ENCODE measurements at regions not wholly inside any gene's neighbourhood (a gene's known extent, or its start where the extent isn't known, plus 50 kb on each side); places are given as distances from the start of the nearest gene placed in this dataset.
"Not testable (repeated sequence)": the region's sequence is repeated elsewhere in the genome, so short reads cannot be mapped to it uniquely, and the experiment has no call there.

GRCh38 chr21:35571910-35572309 lies 488.4 kb downstream of the SETD4 start:
- no peak for DNase-seq (ENCODE audit: low spot score)

GRCh38 chr21:35568643-35569042 lies 491.7 kb downstream of the SETD4 start:
- no peak for DNase-seq (ENCODE audit: low spot score)

GRCh38 chr21:35566874-35567273 lies 493.5 kb downstream of the SETD4 start:
- no peak for DNase-seq (ENCODE audit: low spot score)

GRCh38 chr21:35565204-35565611 lies 495.1 kb downstream of the SETD4 start:
- no peak for DNase-seq (ENCODE audit: low spot score)

- no peak for DNase-seq (ENCODE audit: low spot score)
Measured at GRCh38 chr21:35563885-35564451, 496.4 kb downstream of the SETD4 start.

- DNase-seq (ENCODE audit: low spot score): no peak
Measured at GRCh38 chr21:35562876-35563275, 497.4 kb downstream of the SETD4 start.

- no peak for DNase-seq (ENCODE audit: low spot score)
Measured at GRCh38 chr21:35561116-35561515, 499.2 kb downstream of the SETD4 start.

GRCh38 chr21:35559829-35560225 lies 500.5 kb downstream of the SETD4 start:
- no peak for DNase-seq (ENCODE audit: low spot score)

GRCh38 chr21:35559128-35559828 lies 501.0 kb downstream of the SETD4 start:
- DNase-seq (ENCODE audit: low spot score): no peak

- no peak for DNase-seq (ENCODE audit: low spot score)
Measured at GRCh38 chr21:35556536-35556935, 503.8 kb downstream of the SETD4 start.

- not testable (repeated sequence) for DNase-seq (ENCODE audit: low spot score)
Measured at GRCh38 chr21:35552483-35552882, 503.4 kb upstream of the RUNX1 start.

GRCh38 chr21:35548904-35549615 lies 500.0 kb upstream of the RUNX1 start:
- no peak for DNase-seq (ENCODE audit: low spot score)

- DNase-seq (ENCODE audit: low spot score): no peak
Measured at GRCh38 chr21:35547946-35548774, 499.1 kb upstream of the RUNX1 start.

- no peak for DNase-seq (ENCODE audit: low spot score)
Measured at GRCh38 chr21:35543746-35544145, 494.6 kb upstream of the RUNX1 start.

- no peak for DNase-seq (ENCODE audit: low spot score)
Measured at GRCh38 chr21:35540950-35541638, 492.0 kb upstream of the RUNX1 start.

- DNase-seq (ENCODE audit: low spot score): no peak
Measured at GRCh38 chr21:35538386-35538785, 489.3 kb upstream of the RUNX1 start.

GRCh38 chr21:35537604-35538003 lies 488.5 kb upstream of the RUNX1 start:
- no peak for DNase-seq (ENCODE audit: low spot score)

- no peak for DNase-seq (ENCODE audit: low spot score)
Measured at GRCh38 chr21:35533893-35534292, 484.8 kb upstream of the RUNX1 start.

- DNase-seq (ENCODE audit: low spot score): no peak
Measured at GRCh38 chr21:35530766-35531165, 481.7 kb upstream of the RUNX1 start.

GRCh38 chr21:35529171-35529863 lies 480.2 kb upstream of the RUNX1 start:
- peak; percentile 34 for DNase-seq (ENCODE audit: low spot score)

Data from CD4-positive, alpha-beta T cell treated with Interleukin-2 at 100 ng/mL for 4 hours (primary cell).